ENCODE measurements at regions not wholly inside any gene's neighbourhood (a gene's known extent, or its start where the extent isn't known, plus 50 kb on each side); places are given as distances from the start of the nearest gene placed in this dataset.

- no peak for DNase-seq
These were observed 92.7 kb downstream of the ZC3H11B start for GRCh38 chr1:219520241-219520640.

- DNase-seq = no peak
These were observed 94.0 kb downstream of the ZC3H11B start for GRCh38 chr1:219518907-219519248.

DNA sequence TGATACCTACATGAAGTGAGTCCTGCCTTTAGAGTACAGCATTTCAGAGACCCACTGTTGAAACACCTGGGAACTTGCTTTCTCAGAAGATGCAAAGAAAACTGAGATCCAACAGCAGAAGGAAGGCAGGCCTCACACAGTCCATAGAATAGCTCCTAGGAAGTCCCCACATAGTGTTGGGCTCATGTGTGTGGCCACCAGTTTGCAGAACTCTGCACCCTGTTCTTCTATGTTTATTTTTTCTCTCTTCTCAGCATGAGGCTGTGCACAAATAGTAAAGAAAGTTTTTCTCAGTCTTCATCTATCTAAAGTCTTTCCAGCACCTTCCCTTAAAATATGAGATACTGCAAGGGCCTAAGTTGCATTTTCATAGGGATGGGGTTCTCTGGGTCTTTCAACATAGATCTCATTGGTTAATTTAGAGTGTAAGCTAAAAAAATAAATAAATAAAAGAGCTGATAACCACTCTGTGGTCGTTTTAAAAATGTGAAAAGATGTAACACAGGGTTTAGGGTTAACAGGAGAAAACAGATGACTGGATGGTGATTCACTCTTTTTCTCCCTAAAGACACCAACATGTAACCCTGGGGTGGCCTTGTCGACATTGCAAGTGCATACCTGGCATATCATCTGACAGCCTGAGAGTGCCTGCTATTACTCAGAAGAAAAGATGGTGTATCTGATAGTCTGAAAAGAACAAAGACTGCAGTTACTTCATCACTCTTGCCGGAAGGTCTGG lies 94.6 kb downstream of the ZC3H11B start:
- no peak for DNase-seq

DNA sequence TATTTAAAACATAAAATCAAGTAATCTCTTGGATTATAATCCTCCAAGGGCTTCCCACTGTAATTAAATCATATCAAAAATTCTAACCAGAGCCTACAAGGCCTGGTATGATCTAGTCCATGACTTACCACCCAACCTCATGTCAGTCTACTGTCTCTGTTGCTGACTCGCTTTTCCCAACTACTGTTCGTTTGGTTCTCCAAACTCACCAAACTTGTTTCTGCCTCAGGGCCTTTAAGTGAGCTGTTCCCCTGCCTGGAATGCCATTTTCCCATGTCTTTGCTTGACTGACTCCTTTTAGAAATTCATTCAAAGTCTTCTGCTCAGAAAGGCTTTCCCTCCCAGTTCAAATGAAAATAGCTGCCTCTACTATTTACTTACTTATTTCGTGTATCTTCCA lies 95.9 kb downstream of the ZC3H11B start:
- no peak for DNase-seq

- DNase-seq = no peak
These were observed 98.2 kb downstream of the ZC3H11B start for GRCh38 chr1:219514728-219515127.

DNA sequence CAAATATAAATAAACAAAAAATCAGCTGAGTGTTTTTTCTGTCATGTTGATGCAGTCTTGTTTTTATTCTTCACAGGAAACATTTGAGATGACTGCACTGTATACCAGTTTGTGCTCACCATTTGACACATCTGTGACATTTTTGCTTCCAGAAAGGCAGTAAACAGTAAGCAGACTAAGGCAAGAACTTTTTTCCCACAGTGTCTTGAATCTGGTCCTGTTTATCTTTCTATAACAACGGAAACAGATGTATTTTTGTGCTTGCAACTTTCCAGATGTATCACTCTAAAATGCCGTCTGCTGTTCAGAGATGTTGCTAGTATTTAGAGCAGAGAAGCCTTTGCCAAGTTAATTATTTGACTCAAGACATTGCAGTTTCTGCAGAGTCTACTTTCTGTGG lies 105.5 kb downstream of the ZC3H11B start:
- no peak for DNase-seq

DNA sequence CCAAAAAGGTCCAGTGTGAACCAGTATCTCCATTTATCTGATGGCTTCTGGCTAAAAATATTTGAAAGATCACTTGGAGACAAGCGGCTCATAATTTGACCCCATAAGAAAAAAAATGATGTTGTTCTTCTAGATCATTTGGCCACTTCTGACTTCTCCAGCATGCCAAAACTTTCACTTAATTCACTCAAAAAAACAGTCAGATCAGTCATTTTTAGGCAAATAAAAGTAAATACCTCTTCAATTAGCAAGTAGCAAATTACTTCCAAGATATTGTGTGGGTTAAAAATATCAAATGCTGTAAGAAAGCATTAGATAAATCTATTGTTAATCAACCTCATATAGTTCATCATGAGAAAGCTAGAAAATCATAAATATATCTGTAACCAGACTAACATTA lies 106.0 kb downstream of the ZC3H11B start:
- no peak for DNase-seq

DNA sequence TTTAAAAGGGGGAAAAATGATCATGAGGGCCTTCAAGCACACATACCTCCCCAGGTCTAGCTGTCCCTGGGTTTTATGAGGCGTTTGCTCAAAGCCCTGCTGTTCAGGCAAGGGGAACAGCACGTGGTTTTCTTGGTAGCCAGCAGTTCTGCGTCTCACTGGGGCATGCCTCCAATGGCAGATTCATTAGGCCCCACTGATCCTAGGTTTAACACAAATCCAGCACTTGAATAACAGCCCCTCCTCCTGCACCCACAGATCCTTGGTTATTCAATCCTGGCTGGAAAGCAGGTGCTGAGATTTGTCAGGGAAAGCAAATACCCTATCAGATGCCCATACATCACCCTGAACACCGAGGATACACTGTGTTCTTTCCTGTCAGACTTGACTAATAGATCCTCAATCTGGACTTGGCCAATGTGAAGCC lies 106.4 kb downstream of the ZC3H11B start:
- no peak for DNase-seq

DNA sequence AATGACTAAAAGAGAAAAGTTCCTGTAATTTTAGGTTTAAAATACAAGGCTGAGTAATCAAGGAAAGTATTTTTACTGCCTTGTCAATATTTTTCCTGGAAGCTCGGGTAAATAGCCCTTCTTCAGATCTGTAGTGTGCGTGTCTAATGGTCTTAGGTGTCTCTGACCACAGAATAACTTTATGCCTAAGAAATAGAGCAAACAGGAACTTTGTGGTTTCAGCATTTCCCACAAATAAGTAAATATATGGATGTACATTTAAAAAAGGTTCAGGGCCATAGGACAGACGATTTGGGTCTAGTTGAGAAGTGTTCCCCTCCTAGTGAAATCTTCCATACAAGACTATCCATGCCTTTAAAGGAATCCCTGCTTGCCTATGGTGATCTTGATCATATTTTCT lies 107.0 kb downstream of the ZC3H11B start:
- no peak for DNase-seq

DNA sequence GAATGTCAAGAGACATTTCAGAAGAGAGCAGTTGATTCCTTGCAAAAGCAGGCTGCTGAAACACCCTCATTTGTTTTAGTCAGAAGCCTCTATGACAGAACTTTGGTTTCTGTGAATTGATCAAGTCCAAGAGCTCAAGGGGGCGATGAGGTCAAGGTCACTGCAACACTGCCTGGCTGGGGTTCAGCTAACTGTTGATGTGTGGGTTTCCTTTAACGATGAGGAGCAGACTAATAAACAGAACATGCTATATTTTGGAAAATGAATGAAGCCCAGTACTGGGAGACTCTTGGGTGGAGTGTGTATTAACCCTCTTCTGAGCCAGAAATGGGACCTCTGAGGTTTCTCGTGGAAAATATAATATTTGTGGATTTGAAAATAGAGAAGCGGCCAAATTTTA lies 109.3 kb downstream of the ZC3H11B start:
- no peak for DNase-seq

DNA sequence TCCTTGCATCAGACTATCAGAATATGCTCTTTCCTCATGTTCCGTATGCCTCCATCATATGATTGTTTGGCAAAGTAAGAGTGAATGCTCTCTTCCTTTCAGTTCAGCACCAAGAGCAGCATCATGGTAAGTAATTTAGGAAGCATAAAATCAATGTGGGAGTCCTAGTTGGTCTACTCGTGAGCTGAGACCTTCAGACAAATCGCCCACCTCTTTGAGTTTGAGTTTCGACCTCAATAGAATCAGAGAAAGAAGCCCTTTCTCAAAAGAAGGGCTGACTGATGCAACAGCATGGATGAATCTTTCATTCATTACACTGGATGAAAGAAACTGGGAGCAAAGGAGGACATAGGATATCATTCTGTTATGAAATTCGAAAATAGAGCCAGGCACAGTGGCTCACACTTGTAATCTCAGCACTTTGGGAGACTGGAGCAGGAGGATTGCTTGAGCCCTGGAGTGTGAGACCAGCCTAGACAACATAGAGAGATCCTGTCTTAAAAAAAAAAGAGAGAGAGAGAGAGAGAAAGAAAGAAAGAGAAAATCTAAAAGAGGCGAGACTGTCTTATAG lies 112.5 kb downstream of the ZC3H11B start:
- DNase-seq = no peak

- no peak for DNase-seq
These were observed 114.2 kb downstream of the ZC3H11B start for GRCh38 chr1:219498666-219499065.

GRCh38 chr1:219495737-219496408 lies 117.0 kb downstream of the ZC3H11B start:
- DNase-seq = no peak

DNA sequence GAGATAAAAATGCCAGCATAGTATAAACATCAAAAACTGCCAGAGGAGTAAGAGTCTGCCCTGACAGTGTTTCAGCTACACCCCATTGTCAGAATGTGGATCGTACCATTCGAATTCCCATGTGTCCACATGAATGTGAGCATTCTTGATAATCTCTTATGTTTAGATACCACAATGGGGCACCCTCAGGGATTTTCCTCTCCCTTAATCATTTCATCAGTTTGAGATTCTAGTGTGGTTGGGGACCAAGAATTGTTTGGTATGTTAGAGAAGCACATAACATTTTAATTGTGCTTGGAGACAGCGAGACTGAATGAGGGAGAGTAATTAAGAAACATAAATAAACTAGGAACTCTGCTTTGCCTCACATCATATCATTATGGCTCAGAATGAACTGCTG lies 120.2 kb downstream of the ZC3H11B start:
- DNase-seq = no peak

- no peak for DNase-seq
These were observed 122.3 kb downstream of the ZC3H11B start for GRCh38 chr1:219490566-219490965.

- DNase-seq = no peak
These were observed 123.3 kb downstream of the ZC3H11B start for GRCh38 chr1:219489636-219490035.

GRCh38 chr1:219488275-219488674 lies 124.6 kb downstream of the ZC3H11B start:
- no peak for DNase-seq

DNA sequence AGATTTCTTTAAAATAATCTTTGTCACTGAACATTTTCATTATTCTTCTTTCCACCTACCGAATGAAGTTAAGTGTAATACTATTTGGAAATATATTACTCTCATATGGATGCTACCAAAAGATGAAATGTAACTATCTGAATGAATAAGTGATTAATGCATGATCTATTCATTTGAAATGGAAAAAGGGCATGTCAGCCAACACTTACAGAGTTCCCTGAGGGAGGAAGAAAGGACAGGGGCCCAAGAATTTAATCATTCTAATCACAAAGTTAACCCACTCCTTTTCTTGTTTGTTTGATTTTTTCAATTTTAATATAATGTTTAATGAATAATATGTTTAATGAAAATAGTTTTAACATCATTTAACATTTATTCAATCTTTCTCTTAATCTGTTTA lies 129.4 kb downstream of the ZC3H11B start:
- no peak for DNase-seq

GRCh38 chr1:219480011-219480410 lies 132.9 kb downstream of the ZC3H11B start:
- DNase-seq = no peak

DNA sequence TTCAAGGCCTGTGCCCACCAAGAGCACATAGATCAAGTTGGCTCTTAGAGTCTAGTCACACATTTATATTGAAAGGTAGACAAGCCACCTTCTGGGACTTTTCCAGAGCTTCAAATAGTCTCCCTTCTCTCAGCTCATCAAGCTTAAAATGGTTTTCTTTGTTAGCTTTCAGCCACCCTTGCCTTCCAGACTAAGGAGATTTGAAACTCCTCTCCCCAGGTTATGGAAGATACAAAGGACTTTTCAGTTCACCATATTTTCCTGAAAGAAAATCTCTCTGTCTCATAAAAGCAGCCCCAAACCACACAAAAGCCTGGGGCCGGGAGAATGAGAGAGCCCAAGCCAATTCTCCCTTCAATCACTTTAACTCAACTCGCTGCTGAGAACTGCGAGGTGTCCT lies 134.1 kb downstream of the ZC3H11B start:
- no peak for DNase-seq

- no peak for DNase-seq
These were observed 135.0 kb downstream of the ZC3H11B start for GRCh38 chr1:219477861-219478260.

DNA sequence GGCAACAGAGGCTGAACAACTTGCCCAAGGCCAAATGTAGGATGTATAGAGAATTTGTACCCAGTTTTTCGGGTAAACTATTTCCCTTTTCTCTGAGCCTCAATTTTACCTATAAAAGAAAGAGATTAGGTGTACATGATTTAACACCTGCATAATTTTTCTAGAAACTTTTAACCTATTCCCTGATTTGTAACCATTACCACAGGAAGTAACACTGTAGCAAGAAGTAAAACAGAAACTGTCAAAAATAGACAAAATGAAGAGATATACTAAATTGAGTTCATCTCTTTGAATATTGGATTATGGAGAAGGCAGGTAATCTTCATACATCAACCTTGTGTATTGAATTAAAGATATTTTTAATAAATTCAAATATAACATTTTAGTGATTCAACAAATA lies 136.2 kb downstream of the ZC3H11B start:
- no peak for DNase-seq

DNA sequence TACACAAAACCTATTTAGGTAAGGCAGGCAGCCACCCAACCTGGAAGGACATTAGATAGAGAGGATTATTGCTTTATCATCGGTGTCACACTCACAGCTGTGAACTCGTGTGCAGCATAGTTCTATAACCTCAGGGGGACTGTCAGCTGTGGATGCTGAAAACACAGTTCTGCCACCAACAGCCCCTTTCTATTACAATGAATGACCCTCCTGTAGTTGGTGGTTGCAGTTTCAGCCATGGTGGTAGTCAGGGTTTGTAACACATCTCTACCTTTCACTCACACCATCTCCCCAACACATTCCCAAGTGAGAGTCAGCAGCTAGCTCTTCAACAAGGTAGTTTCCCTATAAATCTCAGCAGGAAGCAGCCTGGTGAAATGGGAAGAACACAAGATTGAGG lies 136.8 kb downstream of the ZC3H11B start:
- no peak for DNase-seq

GRCh38 chr1:219472596-219472995 lies 140.3 kb downstream of the ZC3H11B start:
- DNase-seq = no peak

- no peak for DNase-seq
These were observed 145.4 kb downstream of the ZC3H11B start for GRCh38 chr1:219467524-219467923.

Measured in activated CD8-positive, alpha-beta memory T cell treated with anti-CD3 and anti-CD28 coated beads, Interleukin-2, amount 50 U/mL, for 4 hours (primary cell).